ENCODE measurements at regions not wholly inside any gene's neighbourhood (a gene's known extent, or its start where the extent isn't known, plus 50 kb on each side); places are given as distances from the start of the nearest gene placed in this dataset.

- H3K9ac ChIP-seq (ENCODE audit: control insufficient read depth, extremely low read depth, insufficient read depth, low read length): no peak overlapping the region
- no peak for FAIRE-seq
- no peaks in the 10 kb centered on the region for H3K79me2 ChIP-seq (ENCODE audit: control insufficient read depth, insufficient read depth, low read length)
- dilution Hi-C loops (cut with MboI; ENCODE audit: extremely low pct_ligation_motif_present, low sequenced_read_pairs): no loop called here
- TF ChIP-seq, protein P1, sequence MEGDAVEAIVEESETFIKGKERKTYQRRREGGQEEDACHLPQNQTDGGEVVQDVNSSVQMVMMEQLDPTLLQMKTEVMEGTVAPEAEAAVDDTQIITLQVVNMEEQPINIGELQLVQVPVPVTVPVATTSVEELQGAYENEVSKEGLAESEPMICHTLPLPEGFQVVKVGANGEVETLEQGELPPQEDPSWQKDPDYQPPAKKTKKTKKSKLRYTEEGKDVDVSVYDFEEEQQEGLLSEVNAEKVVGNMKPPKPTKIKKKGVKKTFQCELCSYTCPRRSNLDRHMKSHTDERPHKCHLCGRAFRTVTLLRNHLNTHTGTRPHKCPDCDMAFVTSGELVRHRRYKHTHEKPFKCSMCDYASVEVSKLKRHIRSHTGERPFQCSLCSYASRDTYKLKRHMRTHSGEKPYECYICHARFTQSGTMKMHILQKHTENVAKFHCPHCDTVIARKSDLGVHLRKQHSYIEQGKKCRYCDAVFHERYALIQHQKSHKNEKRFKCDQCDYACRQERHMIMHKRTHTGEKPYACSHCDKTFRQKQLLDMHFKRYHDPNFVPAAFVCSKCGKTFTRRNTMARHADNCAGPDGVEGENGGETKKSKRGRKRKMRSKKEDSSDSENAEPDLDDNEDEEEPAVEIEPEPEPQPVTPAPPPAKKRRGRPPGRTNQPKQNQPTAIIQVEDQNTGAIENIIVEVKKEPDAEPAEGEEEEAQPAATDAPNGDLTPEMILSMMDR (optimal IDR thresholded peaks at IDR 0.05 in 1 of 3, IDR thresholded peaks at IDR 0.05 in 1 of 3, conservative IDR thresholded peaks at IDR 0.05 in 1 of 3; ENCODE audit: extremely low read depth in 1 of 3, insufficient read depth in 2 of 3, low read length in 3 of 3): no peak
- TF ChIP-seq EZH2 (IDR thresholded peaks at IDR 0.05; ENCODE audit: low read length): no peak
- no peak overlapping the region for H3K4me3 ChIP-seq (ENCODE audit: control insufficient read depth in 2 of 3, extremely low read depth in 1 of 3, insufficient read depth in 2 of 3, low read depth in 1 of 3, low read length in 3 of 3)
- no peaks in the 10 kb centered on the region for H3K9me3 ChIP-seq (ENCODE audit: control insufficient read depth, low read depth, low read length)
- no peak for DNase-seq (ENCODE audit: low read depth, low spot score)
- H3K4me2 ChIP-seq (ENCODE audit: control insufficient read depth, extremely low read depth, insufficient read depth, low read depth, low read length): no peak overlapping the region
- no peaks in the 10 kb centered on the region for H3K9me1 ChIP-seq (ENCODE audit: control insufficient read depth, extremely low read depth, insufficient read depth, low read length)
- no peaks in the 10 kb centered on the region for H3K27me3 ChIP-seq (ENCODE audit: control insufficient read depth, extremely low read depth, insufficient read depth, low read length)
- peaks cover 7% of the 10 kb centered on the region for H3K4me1 ChIP-seq (ENCODE audit: control insufficient read depth, extremely low read depth, insufficient read depth, low read length)
- no peaks in the 10 kb centered on the region for H4K20me1 ChIP-seq (ENCODE audit: control insufficient read depth, extremely low read depth, insufficient read depth, low read length)
- H2AFZ ChIP-seq (ENCODE audit: control insufficient read depth, low read length): no peak overlapping the region
- H3K27ac ChIP-seq (ENCODE audit: control insufficient read depth, insufficient read depth, low read length): no peak overlapping the region
- no peaks in the 10 kb centered on the region for H3K36me3 ChIP-seq (ENCODE audit: control insufficient read depth in 2 of 2, extremely low read depth in 1 of 2, insufficient read depth in 2 of 2, low read length in 2 of 2)
Measured at GRCh38 chr9:106467113-106467864, 395.7 kb upstream of the ZNF462 start.

- no peaks in the 10 kb centered on the region for H3K36me3 ChIP-seq (ENCODE audit: control insufficient read depth in 2 of 2, extremely low read depth in 1 of 2, insufficient read depth in 2 of 2, low read length in 2 of 2)
- H3K4me2 ChIP-seq (ENCODE audit: control insufficient read depth, extremely low read depth, insufficient read depth, low read depth, low read length): no peak overlapping the region
- no peaks in the 10 kb centered on the region for H4K20me1 ChIP-seq (ENCODE audit: control insufficient read depth, extremely low read depth, insufficient read depth, low read length)
- FAIRE-seq (no peak), DNase-seq (ENCODE audit: low read depth, low spot score) (no peak)
- no peak overlapping the region for H3K9ac ChIP-seq (ENCODE audit: control insufficient read depth, extremely low read depth, insufficient read depth, low read length)
- no peak for TF ChIP-seq EZH2 (IDR thresholded peaks at IDR 0.05; ENCODE audit: low read length)
- TF ChIP-seq, protein P1 (optimal IDR thresholded peaks at IDR 0.05 in 1 of 3, IDR thresholded peaks at IDR 0.05 in 1 of 3, conservative IDR thresholded peaks at IDR 0.05 in 1 of 3; ENCODE audit: extremely low read depth in 1 of 3, insufficient read depth in 2 of 3, low read length in 3 of 3): no peak
- dilution Hi-C loops (cut with MboI; ENCODE audit: extremely low pct_ligation_motif_present, low sequenced_read_pairs): no loop called here
- H3K4me1 ChIP-seq (ENCODE audit: control insufficient read depth, extremely low read depth, insufficient read depth, low read length): peaks cover 7% of the 10 kb centered on the region
- no peak overlapping the region for H2AFZ ChIP-seq (ENCODE audit: control insufficient read depth, low read length)
- no peak overlapping the region for H3K4me3 ChIP-seq (ENCODE audit: control insufficient read depth in 2 of 3, extremely low read depth in 1 of 3, insufficient read depth in 2 of 3, low read depth in 1 of 3, low read length in 3 of 3)
- no peaks in the 10 kb centered on the region for H3K79me2 ChIP-seq (ENCODE audit: control insufficient read depth, insufficient read depth, low read length)
- no peaks in the 10 kb centered on the region for H3K9me1 ChIP-seq (ENCODE audit: control insufficient read depth, extremely low read depth, insufficient read depth, low read length)
- H3K9me3 ChIP-seq (ENCODE audit: control insufficient read depth, low read depth, low read length): no peaks in the 10 kb centered on the region
- no peaks in the 10 kb centered on the region for H3K27me3 ChIP-seq (ENCODE audit: control insufficient read depth, extremely low read depth, insufficient read depth, low read length)
- H3K27ac ChIP-seq (ENCODE audit: control insufficient read depth, insufficient read depth, low read length): no peak overlapping the region
Measured at GRCh38 chr9:106467865-106468164, 395.2 kb upstream of the ZNF462 start.
